RWPE2 (cell line): ENCODE measurements at regions not wholly inside any gene's neighbourhood (a gene's known extent, or its start where the extent isn't known, plus 50 kb on each side); places are given as distances from the start of the nearest gene placed in this dataset.

ENCODE experiments used
- ATAC-seq: fragments of 200-7000 bp; cut with Tn5 transposase; 3 replicates; pipeline ENCODE4 v1.9.1; 2021; ENCODE audit warnings: low read depth
- DNase-seq: peaks from one replicate; pipeline ENCODE4 v3.0.0-alpha.2; 2020; ENCODE audit warnings: low spot score
- H3K27ac ChIP-seq: fragments of 450-650 bp; 2 replicates; pipeline ENCODE4 v1.5.1; 2017; ENCODE audit warnings: mild to moderate bottlenecking; ENCODE audit not compliant: poor library complexity, severe bottlenecking
- H3K27me3 ChIP-seq: fragments of 250-450 bp; sonication (Bioruptor Pico); 2 replicates; pipeline ENCODE4 v1.5.1; 2021; ENCODE audit warnings: mild to moderate bottlenecking, moderate library complexity; ENCODE audit not compliant: insufficient read depth, poor library complexity, severe bottlenecking
- H3K36me3 ChIP-seq: fragments of 250-450 bp; sonication (Bioruptor Pico); 2 replicates; pipeline ENCODE4 v1.5.1; 2020; ENCODE audit warnings: low read depth, mild to moderate bottlenecking, moderate library complexity
- H3K4me1 ChIP-seq: fragments of 250-450 bp; sonication (Bioruptor Pico); 2 replicates; pipeline ENCODE4 v1.5.1; 2021; ENCODE audit warnings: mild to moderate bottlenecking, moderate library complexity; ENCODE audit not compliant: insufficient read depth, poor library complexity, severe bottlenecking
- H3K4me3 ChIP-seq: fragments of 250-450 bp; sonication (Bioruptor Pico); 2 replicates; pipeline ENCODE4 v1.5.1; 2021; ENCODE audit warnings: mild to moderate bottlenecking, moderate library complexity; ENCODE audit not compliant: severe bottlenecking
- H3K9me3 ChIP-seq: fragments of 250-450 bp; sonication (Bioruptor Pico); 2 replicates; pipeline ENCODE4 v1.5.1; 2021; ENCODE audit warnings: mild to moderate bottlenecking, moderate library complexity; ENCODE audit not compliant: severe bottlenecking
- TF ChIP-seq, protein P1 (sequence below): fragments of 450-650 bp; IDR thresholded peaks from one replicate; pipeline ENCODE4 v1.5.1; 2017; ENCODE audit warnings: mild to moderate bottlenecking, moderate library complexity; ENCODE audit not compliant: poor library complexity, severe bottlenecking

DNA sequence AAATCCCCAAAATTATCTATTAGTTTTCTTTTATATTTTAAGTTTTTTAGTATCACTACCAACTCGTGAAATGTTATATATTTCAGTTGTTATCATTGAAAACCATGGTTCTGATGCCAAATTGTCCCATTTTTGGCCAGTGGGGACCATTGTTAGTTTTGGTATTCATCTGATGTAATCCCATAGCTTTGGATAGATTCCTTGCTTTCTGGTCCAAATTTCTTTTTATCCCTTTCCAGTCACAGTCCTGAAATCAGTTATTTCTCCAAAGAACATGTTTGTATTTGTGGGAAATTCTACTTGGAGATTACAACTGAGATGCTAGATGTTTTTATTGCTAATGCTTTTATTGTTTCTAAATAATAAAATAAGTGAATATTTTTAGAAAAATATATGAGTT, 976.8 kb upstream of the CRIM1 start:
- H3K9me3 ChIP-seq = no peaks in the 10 kb centered on the region
- peaks cover 7% of the 10 kb centered on the region for H3K27me3 ChIP-seq
- H3K27ac ChIP-seq = no peak overlapping the region
- TF ChIP-seq, protein P1, sequence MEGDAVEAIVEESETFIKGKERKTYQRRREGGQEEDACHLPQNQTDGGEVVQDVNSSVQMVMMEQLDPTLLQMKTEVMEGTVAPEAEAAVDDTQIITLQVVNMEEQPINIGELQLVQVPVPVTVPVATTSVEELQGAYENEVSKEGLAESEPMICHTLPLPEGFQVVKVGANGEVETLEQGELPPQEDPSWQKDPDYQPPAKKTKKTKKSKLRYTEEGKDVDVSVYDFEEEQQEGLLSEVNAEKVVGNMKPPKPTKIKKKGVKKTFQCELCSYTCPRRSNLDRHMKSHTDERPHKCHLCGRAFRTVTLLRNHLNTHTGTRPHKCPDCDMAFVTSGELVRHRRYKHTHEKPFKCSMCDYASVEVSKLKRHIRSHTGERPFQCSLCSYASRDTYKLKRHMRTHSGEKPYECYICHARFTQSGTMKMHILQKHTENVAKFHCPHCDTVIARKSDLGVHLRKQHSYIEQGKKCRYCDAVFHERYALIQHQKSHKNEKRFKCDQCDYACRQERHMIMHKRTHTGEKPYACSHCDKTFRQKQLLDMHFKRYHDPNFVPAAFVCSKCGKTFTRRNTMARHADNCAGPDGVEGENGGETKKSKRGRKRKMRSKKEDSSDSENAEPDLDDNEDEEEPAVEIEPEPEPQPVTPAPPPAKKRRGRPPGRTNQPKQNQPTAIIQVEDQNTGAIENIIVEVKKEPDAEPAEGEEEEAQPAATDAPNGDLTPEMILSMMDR = no peak
- H3K36me3 ChIP-seq = no peaks in the 10 kb centered on the region
- no peak for ATAC-seq
- H3K4me3 ChIP-seq = no peak overlapping the region
- no peaks in the 10 kb centered on the region for H3K4me1 ChIP-seq
- no peak for DNase-seq

DNA sequence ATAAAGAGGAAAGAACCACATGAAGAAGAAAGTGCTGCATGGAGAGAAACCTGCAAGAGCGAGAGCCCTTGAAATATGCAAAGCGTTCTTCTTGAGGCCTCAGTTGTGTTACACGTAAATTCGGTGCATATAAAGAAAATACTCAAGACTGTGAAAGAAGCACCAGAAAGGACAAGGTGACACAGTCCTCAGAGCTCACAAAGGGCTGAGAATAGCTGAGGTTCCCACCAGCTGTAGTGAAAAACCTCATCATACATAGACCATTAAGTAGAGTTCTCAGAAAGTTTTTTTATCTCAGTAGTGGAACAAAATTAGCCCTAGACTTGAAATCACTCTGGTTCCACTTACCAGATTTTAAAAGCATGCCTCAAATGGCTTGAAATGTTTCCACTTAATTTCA, 980.7 kb upstream of the CRIM1 start:
- H3K36me3 ChIP-seq = no peaks in the 10 kb centered on the region
- DNase-seq = no peak
- H3K4me3 ChIP-seq = no peak overlapping the region
- H3K9me3 ChIP-seq = no peaks in the 10 kb centered on the region
- ATAC-seq = no peak
- H3K4me1 ChIP-seq = no peaks in the 10 kb centered on the region
- TF ChIP-seq, protein P1 = no peak
- H3K27ac ChIP-seq = no peak overlapping the region
- peaks cover 5% of the 10 kb centered on the region for H3K27me3 ChIP-seq

GRCh38 chr2:35365859-35366258, 989.7 kb upstream of the CRIM1 start:
- TF ChIP-seq, protein P1 = no peak
- H3K27ac ChIP-seq = no peak overlapping the region
- H3K4me3 ChIP-seq = no peak overlapping the region
- no peak for DNase-seq
- H3K4me1 ChIP-seq = no peaks in the 10 kb centered on the region
- H3K9me3 ChIP-seq = no peaks in the 10 kb centered on the region
- ATAC-seq = no peak
- H3K27me3 ChIP-seq = no peaks in the 10 kb centered on the region
- no peaks in the 10 kb centered on the region for H3K36me3 ChIP-seq

GRCh38 chr2:35356332-35356731, 999.2 kb upstream of the CRIM1 start:
- ATAC-seq (no peak), DNase-seq (no peak)
- H3K36me3 ChIP-seq = no peaks in the 10 kb centered on the region
- H3K27me3 ChIP-seq = no peaks in the 10 kb centered on the region
- TF ChIP-seq, protein P1 = no peak
- no peak overlapping the region for H3K27ac ChIP-seq
- H3K9me3 ChIP-seq = no peaks in the 10 kb centered on the region
- H3K4me1 ChIP-seq = no peaks in the 10 kb centered on the region
- H3K4me3 ChIP-seq = no peak overlapping the region

GRCh38 chr2:35355056-35355455, 1000.5 kb upstream of the CRIM1 start:
- Histone ChIP-seq H3K9me3 (no peaks in the 10 kb centered on the region), H3K36me3 (no peaks in the 10 kb centered on the region), H3K4me1 (no peaks in the 10 kb centered on the region), H3K4me3 (no peak overlapping the region), H3K27me3 (no peaks in the 10 kb centered on the region), H3K27ac (no peak overlapping the region)
- TF ChIP-seq, protein P1 = no peak
- DNase-seq (no peak), ATAC-seq (no peak)
